CD4-positive, alpha-beta T cell (primary cell): ENCODE measurements at regions not wholly inside any gene's neighbourhood (a gene's known extent, or its start where the extent isn't known, plus 50 kb on each side); places are given as distances from the start of the nearest gene placed in this dataset.

Experiments
- ATAC-seq: fragments of 200-7000 bp; cut with Tn5 transposase; one replicate; pipeline ENCODE4 v1.10.0; 2022; ENCODE audit warnings: mild to moderate bottlenecking; ENCODE audit not compliant: poor library complexity
- CTCF ChIA-PET: fragments of 350-600 bp; sonication (Branson Sonifier 250); formaldehyde crosslinking; loops from one replicate; lab custom pipeline; 2021; ENCODE audit warnings: antibody characterized with exemption, inconsistent platforms; lab: Charles Lee
- POLR2A ChIA-PET: fragments of 350-600 bp; sonication (Branson Sonifier 250); formaldehyde crosslinking; loops from one replicate; lab custom pipeline; 2021; ENCODE audit warnings: antibody characterized with exemption, inconsistent platforms; lab: Charles Lee
- DNase-seq, 14 experiments: peaks; one replicate each; pipeline ENCODE4 v3.0.0-alpha.2; 2013 to 2020; ENCODE audit warnings: mixed read lengths in 2 of 14
- H3K27ac ChIP-seq, 2 donors: one replicate each; pipeline versions ENCODE4 v1.5.1 to v1.7.0; 2013; ENCODE audit warnings: low read length in 2 of 2, low read depth in 1 of 2, mild to moderate bottlenecking in 1 of 2
- H3K27me3 ChIP-seq, 2 experiments: 1 replicate in 1 of 2; 2 replicates in 1 of 2; pipeline versions ENCODE4 v1.6.1 to v1.7.0; 2013; ENCODE audit warnings: low read length in 2 of 2, control low read depth in 1 of 2, mild to moderate bottlenecking in 1 of 2, moderate library complexity in 1 of 2; ENCODE audit not compliant: insufficient read depth in 2 of 2, control insufficient read depth in 1 of 2
- H3K36me3 ChIP-seq: one replicate; pipeline ENCODE4 v1.6.1; 2013; ENCODE audit warnings: low read length, control low read depth; ENCODE audit not compliant: insufficient read depth
- H3K4me1 ChIP-seq: one replicate; pipeline ENCODE4 v1.6.1; 2013; ENCODE audit warnings: low read length, control low read depth; ENCODE audit not compliant: insufficient read depth
- H3K4me3 ChIP-seq: one replicate; pipeline ENCODE4 v1.5.1; 2013; ENCODE audit warnings: mild to moderate bottlenecking, low read length, moderate library complexity
- H3K9me3 ChIP-seq, 2 experiments: 1 replicate in 1 of 2; 2 replicates in 1 of 2; pipeline versions ENCODE4 v1.6.1 to v1.7.0; 2013; ENCODE audit warnings: low read length in 2 of 2, mild to moderate bottlenecking in 2 of 2, control low read depth in 1 of 2, moderate library complexity in 1 of 2; ENCODE audit not compliant: control insufficient read depth in 1 of 2, insufficient read depth in 1 of 2
- H3K27ac Mint-ChIP-seq: one replicate; pipeline ENCODE4 v1.8.0; 2020; ENCODE audit warnings: mixed read lengths
- H3K27me3 Mint-ChIP-seq: one replicate; pipeline ENCODE4 v1.8.0; 2021; ENCODE audit warnings: mixed read lengths
- H3K36me3 Mint-ChIP-seq: one replicate; pipeline ENCODE4 v1.8.0; 2021; ENCODE audit warnings: low read depth, mixed read lengths
- H3K4me1 Mint-ChIP-seq: one replicate; pipeline ENCODE4 v1.8.0; 2021; ENCODE audit warnings: low read depth, mixed read lengths
- H3K4me3 Mint-ChIP-seq: one replicate; pipeline ENCODE4 v1.8.0; 2020; ENCODE audit warnings: mild to moderate bottlenecking, mixed read lengths
- H3K9me3 Mint-ChIP-seq: one replicate; pipeline ENCODE4 v1.8.0; 2020; ENCODE audit warnings: mixed read lengths
- CTCF ChIP-seq: fragments of 200-600 bp; IDR thresholded peaks from one replicate; pipeline ENCODE4 v1.8.0; 2022; ENCODE audit warnings: antibody characterized with exemption, mild to moderate bottlenecking
- intact Hi-C, 2 experiments: fragments of 100-400 bp; cut with DNase I in 1 of 2; cut with micrococcal nuclease in 1 of 2; formaldehyde crosslinking; loops; one replicate each; pipeline versions ENCODE4 v1.15.1 to v1.9.0; 2023 to 2025; cut with DNase I, micrococcal nuclease

DNA sequence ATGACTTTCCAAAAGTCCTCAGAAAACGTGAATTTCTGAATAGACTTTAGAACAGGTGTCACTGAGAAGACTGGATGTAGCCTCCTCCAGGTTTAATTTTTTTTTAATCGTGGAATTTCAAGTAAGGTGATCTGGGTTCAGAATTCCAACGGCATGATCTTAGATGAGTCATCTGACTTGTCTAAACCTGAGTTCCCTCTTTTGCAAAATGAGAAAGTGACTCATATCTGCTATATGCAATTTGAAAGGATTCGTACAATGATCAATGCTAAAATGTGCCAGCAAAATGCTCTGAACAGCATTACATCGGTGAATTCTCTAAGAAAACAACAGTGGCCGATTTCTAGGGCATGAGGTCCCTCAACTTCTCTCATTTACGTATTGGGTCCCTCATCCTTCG is 69.1 kb upstream of the ZNF516 start:
- Mint-ChIP-seq H3K27me3 (peaks cover 46% of the 10 kb centered on the region), H3K9me3 (no peaks in the 10 kb centered on the region), H3K4me3 (no peak overlapping the region), H3K27ac (no peak overlapping the region), H3K4me1 (no peaks in the 10 kb centered on the region), H3K36me3 (no peaks in the 10 kb centered on the region)
- ChIA-PET CTCF (no interaction called here), POLR2A (no interaction called here)
- TF ChIP-seq CTCF: no peak
- DNase-seq: peak in 2 of 14 experiments; percentile 18 to 28
- peaks cover 0 to 14% of the 10 kb centered on the region in 2 experiments for H3K9me3 ChIP-seq
- H3K36me3 ChIP-seq: no peaks in the 10 kb centered on the region
- H3K4me1 ChIP-seq: no peaks in the 10 kb centered on the region
- no peak overlapping the region for H3K27ac ChIP-seq
- intact Hi-C loops: no loop called here
- no peak for ATAC-seq
- H3K27me3 ChIP-seq: peaks cover 0 to 3% of the 10 kb centered on the region in 2 experiments
- H3K4me3 ChIP-seq: no peak overlapping the region

GRCh38 chr18:76562286-76563122 is 67.5 kb upstream of the ZNF516 start:
- Mint-ChIP-seq H3K9me3 (no peaks in the 10 kb centered on the region), H3K4me3 (no peak overlapping the region), H3K36me3 (no peaks in the 10 kb centered on the region), H3K27ac (no peak overlapping the region), H3K4me1 (no peaks in the 10 kb centered on the region), H3K27me3 (peaks cover 37% of the 10 kb centered on the region)
- Histone ChIP-seq H3K27ac (no peak overlapping the region), H3K36me3 (no peaks in the 10 kb centered on the region), H3K9me3 (peaks cover 0 to 14% of the 10 kb centered on the region in 2 experiments), H3K27me3 (peaks cover 0 to 3% of the 10 kb centered on the region in 2 experiments), H3K4me3 (no peak overlapping the region), H3K4me1 (no peaks in the 10 kb centered on the region)
- intact Hi-C loops: no loop called here
- DNase-seq (no peak), ATAC-seq (no peak)
- TF ChIP-seq CTCF: no peak
- POLR2A ChIA-PET: no interaction called here
- CTCF ChIA-PET: no interaction called here

GRCh38 chr18:76558881-76559667 is 64.0 kb upstream of the ZNF516 start:
- H3K27ac Mint-ChIP-seq: no peak overlapping the region
- DNase-seq: no peak
- no peak for TF ChIP-seq CTCF
- ChIA-PET POLR2A (no interaction called here), CTCF (no interaction called here)
- Histone ChIP-seq H3K36me3 (no peaks in the 10 kb centered on the region), H3K4me1 (no peaks in the 10 kb centered on the region), H3K9me3 (peaks cover 0 to 14% of the 10 kb centered on the region in 2 experiments), H3K4me3 (no peak overlapping the region), H3K27me3 (peaks cover 0 to 3% of the 10 kb centered on the region in 2 experiments), H3K27ac (no peak overlapping the region)
- H3K4me3 Mint-ChIP-seq: no peak overlapping the region
- H3K36me3 Mint-ChIP-seq: no peaks in the 10 kb centered on the region
- ATAC-seq: no peak
- intact Hi-C loops: no loop called here
- no peaks in the 10 kb centered on the region for H3K9me3 Mint-ChIP-seq
- peaks cover 13% of the 10 kb centered on the region for H3K27me3 Mint-ChIP-seq
- no peaks in the 10 kb centered on the region for H3K4me1 Mint-ChIP-seq
